HepG2 (cell line): ENCODE measurements at regions not wholly inside any gene's neighbourhood (a gene's known extent, or its start where the extent isn't known, plus 50 kb on each side); places are given as distances from the start of the nearest gene placed in this dataset.

Experiments
- ATAC-seq: fragments of 200-7000 bp; cut with Tn5 transposase; 3 replicates; pipeline ENCODE4 v1.9.1; 2020; ENCODE audit warnings: mild to moderate bottlenecking, moderate library complexity
- BruUV-seq: library from RNA; stranded (reverse); fragments of 400-500 nt; replicated peaks from 2 replicates; lab custom pipeline; 2021; lab: Mats Ljungman, UMichigan
- CTCF ChIA-PET: fragments of 300-600 bp; formaldehyde crosslinking; extraction: SDS; loops from one replicate; lab custom pipeline; 2021; ENCODE audit warnings: low total read pairs, inconsistent platforms, low intra/inter-chr PET ratio; lab: Yijun Ruan, JAX
- POLR2A ChIA-PET: fragments of 350-600 bp; sonication (Branson Sonifier 250); formaldehyde crosslinking; loops from one replicate; lab custom pipeline; 2020; ENCODE audit warnings: antibody characterized with exemption, inconsistent platforms; lab: Yijun Ruan, JAX
- DNase-seq: peaks from one replicate; pipeline ENCODE4 v3.0.0-alpha.2; 2015; ENCODE audit warnings: low spot score
- FAIRE-seq: peaks from 3 replicates; lab custom pipeline; 2011; peaks lifted over from hg19 to GRCh38; lab: Jason Lieb, UNC
- H2AFZ ChIP-seq: one replicate; pipeline ENCODE4 v1.6.1; 2011; ENCODE audit warnings: low read length, inconsistent platforms
- H3K27ac ChIP-seq: fragments of 300-600 bp; 3 replicates; pipeline ENCODE4 v1.8.0; 2011; ENCODE audit warnings: mixed run types, mild to moderate bottlenecking, mixed read lengths, low read length, inconsistent platforms; ENCODE audit not compliant: insufficient read depth; ENCODE audit errors: extremely low read length
- H3K27me3 ChIP-seq, 2 experiments: fragments of 200-600 bp in 1 of 2; 2 replicates in 1 of 2; 3 replicates in 1 of 2; pipeline versions ENCODE4 v1.6.0 to v1.8.0; 2011; ENCODE audit warnings: low read length in 2 of 2, mild to moderate bottlenecking in 2 of 2, moderate library complexity in 2 of 2, inconsistent platforms in 1 of 2; ENCODE audit not compliant: insufficient read depth in 2 of 2, control insufficient read depth in 1 of 2
- H3K36me3 ChIP-seq, 2 experiments: fragments of 200-600 bp in 1 of 2; replicated peaks in 1 of 2; 2 replicates in 1 of 2; 3 replicates in 1 of 2; pipeline versions ENCODE4 v1.5.1 to v1.8.0; 2011; ENCODE audit warnings: low read length in 2 of 2, inconsistent platforms in 1 of 2; ENCODE audit not compliant: insufficient read depth in 2 of 2, control insufficient read depth in 1 of 2
- H3K4me1 ChIP-seq: 2 replicates; pipeline ENCODE4 v1.5.1; 2012; ENCODE audit warnings: low read length, inconsistent platforms; ENCODE audit not compliant: insufficient read depth
- H3K4me2 ChIP-seq: 2 replicates; pipeline ENCODE4 v1.6.0; 2011; ENCODE audit warnings: low read depth, low read length, inconsistent platforms
- H3K4me3 ChIP-seq, 3 experiments: fragments of 200-600 bp in 1 of 3; sonication (generic), shearing (Covaris generic) in 1 of 3; replicated peaks in 1 of 3; 2 replicates each; pipeline ENCODE4 v1.5.1; 2011 to 2016; ENCODE audit warnings: low read length in 3 of 3, inconsistent platforms in 2 of 3, low read depth in 2 of 3, mild to moderate bottlenecking in 2 of 3, control low read depth in 1 of 3, mixed read lengths in 1 of 3; ENCODE audit not compliant: insufficient read depth in 1 of 3
- H3K79me2 ChIP-seq: one replicate; pipeline ENCODE4 v1.6.1; 2011; ENCODE audit warnings: low read length, inconsistent platforms; ENCODE audit not compliant: insufficient read depth
- H3K9ac ChIP-seq: 2 replicates; pipeline ENCODE4 v1.6.0; 2011; ENCODE audit warnings: mild to moderate bottlenecking, low read depth, low read length, inconsistent platforms; ENCODE audit not compliant: insufficient read depth
- H3K9me3 ChIP-seq: 2 replicates; pipeline ENCODE4 v1.5.1; 2012; ENCODE audit warnings: mild to moderate bottlenecking, low read length
- H4K20me1 ChIP-seq: 2 replicates; pipeline ENCODE4 v1.6.0; 2011; ENCODE audit warnings: inconsistent platforms, mild to moderate bottlenecking, low read length, moderate library complexity; ENCODE audit not compliant: insufficient read depth
- E2F5 ChIP-seq: sonication (generic); formaldehyde crosslinking; conservative IDR thresholded peaks from 2 replicates; pipeline ENCODE4 v1.4.0; 2020; ENCODE audit warnings: missing genetic modification reagents
- IRF2 ChIP-seq: IDR thresholded peaks from 2 replicates; pipeline ENCODE4 v1.6.1; 2018; ENCODE audit warnings: missing genetic modification reagents, missing compliant biosample characterization
- KDM4B ChIP-seq: sonication (generic); formaldehyde crosslinking; IDR thresholded peaks from 2 replicates; pipeline ENCODE4 v1.4.0; 2020; ENCODE audit warnings: missing genetic modification reagents
- TCF12 ChIP-seq, 2 experiments: fragments of 450-650 bp in 1 of 2; sonication (generic) in 1 of 2; formaldehyde crosslinking in 1 of 2; IDR thresholded peaks; 2 replicates each; pipeline versions ENCODE4 v1.6.1 to v1.8.0; 2017 to 2022; ENCODE audit warnings: antibody characterized with exemption in 1 of 2, mild to moderate bottlenecking in 1 of 2, missing genetic modification reagents in 1 of 2, moderate library complexity in 1 of 2
- TCF7 ChIP-seq: sonication (generic); IDR thresholded peaks from 2 replicates; pipeline ENCODE4 v1.6.1; 2016; ENCODE audit warnings: antibody characterized with exemption, low read depth
- ZBTB21 ChIP-seq: sonication (generic); formaldehyde crosslinking; IDR thresholded peaks from 2 replicates; pipeline ENCODE4 v1.4.0; 2020; ENCODE audit warnings: missing genetic modification reagents
- ZKSCAN5 ChIP-seq: sonication (generic); formaldehyde crosslinking; IDR thresholded peaks from 2 replicates; pipeline ENCODE4 v1.5.1; 2020; ENCODE audit warnings: mild to moderate bottlenecking, missing genetic modification reagents
- ZNF350 ChIP-seq: sonication (generic); formaldehyde crosslinking; IDR thresholded peaks from 2 replicates; pipeline ENCODE4 v1.4.0; 2020; ENCODE audit warnings: mild to moderate bottlenecking, low read depth, missing genetic modification reagents, borderline replicate concordance
- ZNF550 ChIP-seq: sonication (generic); formaldehyde crosslinking; IDR thresholded peaks from 2 replicates; pipeline ENCODE4 v1.4.0; 2020; ENCODE audit warnings: mild to moderate bottlenecking, missing genetic modification reagents, borderline replicate concordance
- ZNF570 ChIP-seq: sonication (generic); formaldehyde crosslinking; IDR thresholded peaks from 2 replicates; pipeline ENCODE4 v1.4.0; 2020; ENCODE audit warnings: mild to moderate bottlenecking, missing genetic modification reagents, borderline replicate concordance
- ZNF777 ChIP-seq: sonication (generic); formaldehyde crosslinking; IDR thresholded peaks from 2 replicates; pipeline ENCODE4 v1.4.0; 2020; ENCODE audit warnings: missing genetic modification reagents
- WGBS: methylation state at CpG from one replicate; pipeline ENCODE4 v1.1.6; 2017; ENCODE audit warnings: low lambda C conversion rate; 5-methylcytosine and 5-hydroxymethylcytosine counted together
- in situ Hi-C: cut with HindIII; loops from 2 replicates; pipeline ENCODE4 v1.10.0; 2017; ENCODE audit warnings: low pct_unique_long_range_greater_than_20kb; ENCODE audit not compliant: extremely low pct_ligation_motif_present
- intact Hi-C: fragments of 100-400 bp; cut with micrococcal nuclease; formaldehyde crosslinking; loops from one replicate; pipeline ENCODE4 v1.10.0; 2022; ENCODE audit not compliant: unreplicated experiment
- TF ChIP-seq, protein P1 (sequence below): sonication (generic); formaldehyde crosslinking; IDR thresholded peaks from 2 replicates; pipeline ENCODE4 v1.8.0; 2022; ENCODE audit warnings: mild to moderate bottlenecking, missing genetic modification reagents, moderate library complexity
- TF ChIP-seq, protein P2 (sequence below): sonication (generic); formaldehyde crosslinking; IDR thresholded peaks from 2 replicates; pipeline ENCODE4 v1.5.1; 2020; ENCODE audit warnings: missing genetic modification reagents, mild to moderate bottlenecking, borderline replicate concordance

DNA sequence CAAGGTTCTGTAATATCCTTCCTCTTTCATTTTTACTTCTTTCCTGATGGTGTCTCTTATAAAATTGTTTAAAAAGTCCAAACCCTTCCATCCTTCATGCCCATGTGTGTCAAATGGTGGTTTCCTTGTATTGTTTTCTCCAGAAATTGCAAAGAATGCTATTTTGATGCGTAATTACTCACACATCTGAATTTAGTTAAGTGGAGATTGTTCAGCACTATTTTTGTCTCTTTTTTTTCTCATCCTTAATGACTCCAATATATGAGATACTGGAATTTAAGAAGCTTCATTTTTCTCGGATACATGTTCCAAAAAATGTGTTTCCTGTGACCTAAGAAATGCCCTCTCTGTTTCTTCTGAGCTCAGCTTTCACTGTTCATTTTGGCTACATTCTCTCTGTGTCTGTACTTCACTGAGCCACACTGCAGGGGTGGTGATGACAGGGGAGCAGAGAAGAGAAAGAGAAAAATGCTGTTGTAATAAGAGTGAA lies 799.8 kb downstream of the DIPK2A start:
- TF ChIP-seq KDM4B (CRISPR knock-in tag) (no peak), TCF12 (IDR thresholded peaks at IDR 0.05) (no peak), TCF12 (CRISPR knock-in tag; IDR thresholded peaks at IDR 0.05) (no peak), ZNF570 (CRISPR knock-in tag) (no peak), ZNF350 (CRISPR knock-in tag) (no peak), ZBTB21 (CRISPR knock-in tag) (no peak), ZNF550 (no peak), ZNF777 (CRISPR knock-in tag) (no peak), E2F5 (CRISPR knock-in tag) (no peak), IRF2 (no peak), ZKSCAN5 (CRISPR knock-in tag) (no peak), TCF7 (no peak)
- TF ChIP-seq, protein P1, sequence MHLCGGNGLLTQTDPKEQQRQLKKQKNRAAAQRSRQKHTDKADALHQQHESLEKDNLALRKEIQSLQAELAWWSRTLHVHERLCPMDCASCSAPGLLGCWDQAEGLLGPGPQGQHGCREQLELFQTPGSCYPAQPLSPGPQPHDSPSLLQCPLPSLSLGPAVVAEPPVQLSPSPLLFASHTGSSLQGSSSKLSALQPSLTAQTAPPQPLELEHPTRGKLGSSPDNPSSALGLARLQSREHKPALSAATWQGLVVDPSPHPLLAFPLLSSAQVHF (CRISPR knock-in tag): no peak
- TF ChIP-seq, protein P2, sequence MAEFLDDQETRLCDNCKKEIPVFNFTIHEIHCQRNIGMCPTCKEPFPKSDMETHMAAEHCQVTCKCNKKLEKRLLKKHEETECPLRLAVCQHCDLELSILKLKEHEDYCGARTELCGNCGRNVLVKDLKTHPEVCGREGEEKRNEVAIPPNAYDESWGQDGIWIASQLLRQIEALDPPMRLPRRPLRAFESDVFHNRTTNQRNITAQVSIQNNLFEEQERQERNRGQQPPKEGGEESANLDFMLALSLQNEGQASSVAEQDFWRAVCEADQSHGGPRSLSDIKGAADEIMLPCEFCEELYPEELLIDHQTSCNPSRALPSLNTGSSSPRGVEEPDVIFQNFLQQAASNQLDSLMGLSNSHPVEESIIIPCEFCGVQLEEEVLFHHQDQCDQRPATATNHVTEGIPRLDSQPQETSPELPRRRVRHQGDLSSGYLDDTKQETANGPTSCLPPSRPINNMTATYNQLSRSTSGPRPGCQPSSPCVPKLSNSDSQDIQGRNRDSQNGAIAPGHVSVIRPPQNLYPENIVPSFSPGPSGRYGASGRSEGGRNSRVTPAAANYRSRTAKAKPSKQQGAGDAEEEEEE (CRISPR knock-in tag): no peak
- WGBS: 3% methylated on average over 2 of the region's 2 CpGs

More for the DNA sequence above, 799.8 kb downstream of the DIPK2A start:
- ATAC-seq (no peak), DNase-seq (no peak), FAIRE-seq (no peak)
- ChIA-PET CTCF (interaction anchor here (1.5 kb wide), 1 partner anchor 876 kb away, joined by 9 read pairs; no protein-coding TSS in a partner anchor), POLR2A (no interaction called here)
- in situ Hi-C loops: loop anchor here (25.0 kb wide), 1 partner anchor 884 kb away; no protein-coding TSS in a partner anchor
- intact Hi-C loops: loop anchor here (1.0 to 5.0 kb wide), 4 partner anchors 83 to 875 kb away; no protein-coding TSS in a partner anchor
- H3K9ac ChIP-seq: no peak overlapping the region
- H3K4me1 ChIP-seq: no peaks in the 10 kb centered on the region
- no peak overlapping the region for H3K4me2 ChIP-seq
- no peaks in the 10 kb centered on the region for H3K9me3 ChIP-seq
- H3K27me3 ChIP-seq: no peaks in the 10 kb centered on the region
- no TSS peak for BruUV-seq
- no peak overlapping the region for H3K4me3 ChIP-seq
- H4K20me1 ChIP-seq: no peaks in the 10 kb centered on the region
- H3K27ac ChIP-seq: no peak overlapping the region
- no peak overlapping the region for H2AFZ ChIP-seq
- no peaks in the 10 kb centered on the region for H3K79me2 ChIP-seq
- no peaks in the 10 kb centered on the region for H3K36me3 ChIP-seq
